PC-9 (cell line): ENCODE measurements at regions not wholly inside any gene's neighbourhood (a gene's known extent, or its start where the extent isn't known, plus 50 kb on each side); places are given as distances from the start of the nearest gene placed in this dataset.

Experiments
- BruUV-seq: library from RNA; stranded (reverse); fragments of 400-500 nt; replicated peaks from 2 replicates; lab custom pipeline; 2021; lab: Mats Ljungman, UMichigan
- CTCF ChIA-PET: fragments of 300-600 bp; sonication (Branson Sonifier 250); formaldehyde crosslinking; loops from one replicate; lab custom pipeline; 2022; ENCODE audit warnings: antibody characterized with exemption; lab: Charles Lee
- POLR2A ChIA-PET: fragments of 300-600 bp; sonication (Branson Sonifier 250); formaldehyde crosslinking; loops from one replicate; lab custom pipeline; 2022; ENCODE audit warnings: antibody characterized with exemption; ENCODE audit not compliant: unreplicated experiment; lab: Charles Lee
- DNase-seq, 2 experiments: peaks; one replicate each; pipeline versions ENCODE4 v3.0.0 to v3.0.0-alpha.2; 2015 to 2022; ENCODE audit warnings: mixed read lengths in 1 of 2
- H2AFZ ChIP-seq: fragments of 200-600 bp; sonication (generic); 2 replicates; pipeline ENCODE4 v1.8.1; 2017; ENCODE audit warnings: antibody characterized with exemption
- H3F3A ChIP-seq: fragments of 200-600 bp; sonication (generic); 2 replicates; pipeline ENCODE4 v1.8.1; 2017; ENCODE audit warnings: antibody characterized with exemption, mild to moderate bottlenecking, low read depth; ENCODE audit not compliant: insufficient read depth
- H3K27ac ChIP-seq: fragments of 200-600 bp; sonication (generic); 2 replicates; pipeline ENCODE4 v1.6.1; 2016; ENCODE audit warnings: mixed run types
- H3K27me3 ChIP-seq: fragments of 200-600 bp; sonication (generic); 2 replicates; pipeline ENCODE4 v1.6.1; 2016; ENCODE audit warnings: low read depth, mixed run types; ENCODE audit not compliant: insufficient read depth
- H3K36me3 ChIP-seq: fragments of 200-600 bp; sonication (generic); 2 replicates; pipeline ENCODE4 v1.6.1; 2016; ENCODE audit warnings: low read depth, mixed run types
- H3K4me1 ChIP-seq: fragments of 200-600 bp; sonication (generic); replicated peaks from 2 replicates; pipeline ENCODE4 v1.6.1; 2016; ENCODE audit warnings: mixed run types; ENCODE audit not compliant: insufficient read depth
- H3K4me2 ChIP-seq: fragments of 200-600 bp; sonication (generic); 2 replicates; pipeline ENCODE4 v1.6.1; 2017; ENCODE audit warnings: mixed run types
- H3K4me3 ChIP-seq: fragments of 200-600 bp; sonication (generic); 2 replicates; pipeline ENCODE4 v1.6.1; 2016; ENCODE audit warnings: mixed run types
- H3K79me2 ChIP-seq: fragments of 200-600 bp; sonication (generic); 2 replicates; pipeline ENCODE4 v1.6.1; 2017; ENCODE audit warnings: low read depth, mixed run types
- H3K9me2 ChIP-seq: fragments of 200-600 bp; sonication (generic); 2 replicates; pipeline ENCODE4 v1.8.1; 2017; ENCODE audit warnings: mild to moderate bottlenecking; ENCODE audit not compliant: insufficient read depth
- H3K9me3 ChIP-seq: fragments of 200-600 bp; sonication (generic); 2 replicates; pipeline ENCODE4 v1.8.1; 2016; ENCODE audit warnings: low read depth; ENCODE audit not compliant: insufficient read depth
- H4K20me1 ChIP-seq: fragments of 200-600 bp; sonication (generic); 2 replicates; pipeline ENCODE4 v1.8.1; 2017; ENCODE audit not compliant: insufficient read depth
- EZH2 ChIP-seq: fragments of 200-600 bp; sonication (generic); IDR thresholded peaks from 2 replicates; pipeline ENCODE4 v1.8.0; 2017; ENCODE audit warnings: antibody characterized with exemption, low read depth
- intact Hi-C: fragments of 100-400 bp; cut with micrococcal nuclease; formaldehyde crosslinking; loops from one replicate; pipeline ENCODE4 v1.10.0; 2022; ENCODE audit not compliant: unreplicated experiment
- TF ChIP-seq, protein P1 (sequence below): fragments of 200-600 bp; sonication (generic); conservative IDR thresholded peaks from 2 replicates; pipeline ENCODE4 v1.6.1; 2017; ENCODE audit warnings: mixed run types, antibody characterized with exemption, mild to moderate bottlenecking, moderate library complexity

DNA sequence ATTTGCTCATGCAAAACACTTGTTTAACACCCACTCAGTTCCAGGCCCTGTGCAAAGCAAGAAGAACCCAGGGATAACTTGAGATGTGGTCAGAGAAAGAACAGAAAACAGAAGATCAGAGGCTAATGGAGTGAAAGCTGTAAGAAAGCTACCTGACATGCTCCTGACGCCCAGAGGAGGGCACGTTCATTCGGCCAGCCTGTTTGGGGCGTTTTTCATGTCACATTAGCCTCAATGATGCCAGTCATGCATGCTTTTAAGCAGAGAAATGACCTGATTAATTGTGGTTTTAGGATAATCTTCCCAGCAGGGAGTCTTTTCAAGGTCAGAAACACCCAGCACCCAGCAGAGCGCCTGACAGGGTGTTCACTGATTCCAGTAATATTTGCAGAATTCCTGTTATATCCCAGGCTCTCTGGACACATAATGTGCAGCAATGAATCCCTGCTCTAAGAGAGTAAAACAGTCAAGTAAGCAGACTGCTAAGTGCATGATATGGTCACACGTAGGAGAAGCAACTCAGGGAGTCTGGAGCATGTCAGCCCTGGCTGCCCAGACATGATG, 320.0 kb downstream of the LRATD1 start:
- POLR2A ChIA-PET = no interaction called here
- Histone ChIP-seq H4K20me1 (no peaks in the 10 kb centered on the region), H3K27ac (no peak overlapping the region), H3K4me3 (no peak overlapping the region), H3K9me2 (0 out of 2 replicates have a peak, but pooled peaks cover 3% of the 10 kb centered on the region), H3K27me3 (no peaks in the 10 kb centered on the region), H2AFZ (no peak overlapping the region), H3K36me3 (no peaks in the 10 kb centered on the region), H3F3A (no peaks in the 10 kb centered on the region), H3K4me1 (no peaks in the 10 kb centered on the region), H3K4me2 (no peak overlapping the region), H3K9me3 (no peaks in the 10 kb centered on the region), H3K79me2 (no peaks in the 10 kb centered on the region)
- BruUV-seq = no TSS peak
- CTCF ChIA-PET = no interaction called here
- TF ChIP-seq, protein P1, sequence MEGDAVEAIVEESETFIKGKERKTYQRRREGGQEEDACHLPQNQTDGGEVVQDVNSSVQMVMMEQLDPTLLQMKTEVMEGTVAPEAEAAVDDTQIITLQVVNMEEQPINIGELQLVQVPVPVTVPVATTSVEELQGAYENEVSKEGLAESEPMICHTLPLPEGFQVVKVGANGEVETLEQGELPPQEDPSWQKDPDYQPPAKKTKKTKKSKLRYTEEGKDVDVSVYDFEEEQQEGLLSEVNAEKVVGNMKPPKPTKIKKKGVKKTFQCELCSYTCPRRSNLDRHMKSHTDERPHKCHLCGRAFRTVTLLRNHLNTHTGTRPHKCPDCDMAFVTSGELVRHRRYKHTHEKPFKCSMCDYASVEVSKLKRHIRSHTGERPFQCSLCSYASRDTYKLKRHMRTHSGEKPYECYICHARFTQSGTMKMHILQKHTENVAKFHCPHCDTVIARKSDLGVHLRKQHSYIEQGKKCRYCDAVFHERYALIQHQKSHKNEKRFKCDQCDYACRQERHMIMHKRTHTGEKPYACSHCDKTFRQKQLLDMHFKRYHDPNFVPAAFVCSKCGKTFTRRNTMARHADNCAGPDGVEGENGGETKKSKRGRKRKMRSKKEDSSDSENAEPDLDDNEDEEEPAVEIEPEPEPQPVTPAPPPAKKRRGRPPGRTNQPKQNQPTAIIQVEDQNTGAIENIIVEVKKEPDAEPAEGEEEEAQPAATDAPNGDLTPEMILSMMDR = no peak
- TF ChIP-seq EZH2 = no peak
- DNase-seq = no peak
- intact Hi-C loops = no loop called here

DNA sequence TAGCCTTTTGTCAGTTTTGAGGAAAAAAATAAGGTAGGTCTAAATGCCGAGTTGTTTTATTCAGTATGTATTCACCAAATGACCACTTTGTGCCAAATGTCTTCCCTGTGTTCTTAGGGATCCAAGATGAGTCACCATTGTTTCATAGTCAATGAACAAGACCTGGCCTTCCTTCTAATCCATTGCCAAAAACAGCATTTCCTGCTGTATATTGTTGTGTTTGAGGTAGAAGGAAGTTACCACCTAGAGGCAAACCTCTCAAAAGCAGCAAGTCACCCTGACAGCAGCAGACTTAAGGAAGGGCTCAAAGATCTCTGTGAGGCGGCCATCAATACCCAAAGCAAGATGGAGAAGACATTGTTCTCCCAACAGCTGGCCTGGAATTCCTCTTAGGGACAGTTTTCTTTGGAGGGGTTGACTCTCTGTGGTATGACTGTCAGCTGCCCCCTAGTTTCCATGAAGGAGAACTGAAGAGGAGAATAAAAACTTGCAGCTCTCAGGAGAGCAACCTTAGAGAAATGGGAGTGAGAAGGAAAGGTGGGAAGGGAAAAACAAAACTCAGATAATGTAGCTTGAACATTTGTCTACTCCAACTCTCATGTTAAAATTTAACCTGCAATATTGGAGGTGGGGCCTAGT, 328.3 kb downstream of the LRATD1 start:
- H3K79me2 ChIP-seq = no peaks in the 10 kb centered on the region
- ChIA-PET CTCF (no interaction called here), POLR2A (no interaction called here)
- 0 out of 2 replicates have a peak, but pooled peaks cover 3% of the 10 kb centered on the region for H3K9me2 ChIP-seq
- no peak overlapping the region for H3K4me2 ChIP-seq
- H3K27ac ChIP-seq = no peak overlapping the region
- intact Hi-C loops = no loop called here
- no peaks in the 10 kb centered on the region for H3K36me3 ChIP-seq
- DNase-seq = no peak
- H3K4me3 ChIP-seq = no peak overlapping the region
- H4K20me1 ChIP-seq = no peaks in the 10 kb centered on the region
- H2AFZ ChIP-seq = no peak overlapping the region
- no TSS peak for BruUV-seq
- no peaks in the 10 kb centered on the region for H3F3A ChIP-seq
- no peak for TF ChIP-seq EZH2
- TF ChIP-seq, protein P1 = no peak
- H3K9me3 ChIP-seq = no peaks in the 10 kb centered on the region; the same call in 1 of the 2 replicates
- no peaks in the 10 kb centered on the region for H3K27me3 ChIP-seq
- H3K4me1 ChIP-seq = no peaks in the 10 kb centered on the region

DNA sequence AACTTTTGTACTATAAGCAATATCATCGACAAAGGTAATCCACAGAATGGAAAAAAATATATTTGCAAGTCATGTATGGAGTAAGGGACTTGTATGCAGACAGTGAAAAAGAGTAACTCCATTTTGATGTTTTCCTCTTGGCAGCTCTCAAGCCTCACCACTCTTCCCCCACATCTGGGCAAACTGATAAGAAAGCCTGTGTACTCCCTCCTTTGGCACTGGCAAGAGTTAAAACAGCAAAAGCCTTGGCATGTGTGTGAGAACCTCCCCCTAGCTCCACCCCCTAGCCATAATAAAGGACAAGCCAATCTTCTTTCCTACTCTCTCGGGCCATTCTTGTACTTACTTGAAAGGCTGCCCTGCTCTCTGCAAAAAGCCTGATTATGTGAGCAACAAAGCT, 335.2 kb downstream of the LRATD1 start:
- BruUV-seq = no TSS peak
- Histone ChIP-seq H3K4me2 (no peak overlapping the region), H3K9me2 (no peaks in the 10 kb centered on the region), H3K79me2 (no peaks in the 10 kb centered on the region), H3F3A (no peaks in the 10 kb centered on the region), H3K4me3 (no peak overlapping the region), H3K36me3 (no peaks in the 10 kb centered on the region), H3K27ac (no peak overlapping the region), H2AFZ (no peak overlapping the region), H3K27me3 (no peaks in the 10 kb centered on the region; the same call in 1 of the 2 replicates), H3K9me3 (no peaks in the 10 kb centered on the region), H4K20me1 (no peaks in the 10 kb centered on the region), H3K4me1 (no peaks in the 10 kb centered on the region)
- CTCF ChIA-PET = no interaction called here
- DNase-seq = no peak
- POLR2A ChIA-PET = no interaction called here
- intact Hi-C loops = no loop called here
- no peak for TF ChIP-seq EZH2
- TF ChIP-seq, protein P1 = no peak
